Muscle of leg (tissue), 3 donors: ENCODE measurements at regions not wholly inside any gene's neighbourhood (a gene's known extent, or its start where the extent isn't known, plus 50 kb on each side); places are given as distances from the start of the nearest gene placed in this dataset.
"Not testable (repeated sequence)": the region's sequence is repeated elsewhere in the genome, so short reads cannot be mapped to it uniquely, and the experiment has no call there.

ENCODE experiments used
- DNase-seq: peaks from one replicate; pipeline ENCODE4 v3.0.0; 2013
- H3K27ac ChIP-seq: one replicate; pipeline ENCODE4 v1.5.1; 2013; ENCODE audit warnings: mild to moderate bottlenecking, low read length, control low read depth
- H3K27me3 ChIP-seq: one replicate; pipeline ENCODE4 v1.6.1; 2013; ENCODE audit warnings: low read length; ENCODE audit not compliant: control insufficient read depth, insufficient read depth
- H3K36me3 ChIP-seq: one replicate; pipeline ENCODE4 v1.6.1; 2013; ENCODE audit warnings: low read length; ENCODE audit not compliant: control insufficient read depth, insufficient read depth
- H3K4me1 ChIP-seq: one replicate; pipeline ENCODE4 v1.6.1; 2013; ENCODE audit warnings: low read length; ENCODE audit not compliant: control insufficient read depth, insufficient read depth
- H3K4me3 ChIP-seq: one replicate; pipeline ENCODE4 v1.5.1; 2013; ENCODE audit warnings: low read length, control low read depth
- H3K9me3 ChIP-seq: replicated peaks from 2 replicates; pipeline ENCODE4 v1.6.1; 2013; ENCODE audit warnings: low read depth, low read length; ENCODE audit not compliant: control insufficient read depth
- WGBS: methylation state at CpG from one replicate; pipeline ENCODE4 v1.1.5; 2013; ENCODE audit warnings: missing lambda C conversion rate; ENCODE audit not compliant: insufficient coverage; 5-methylcytosine and 5-hydroxymethylcytosine counted together

DNA sequence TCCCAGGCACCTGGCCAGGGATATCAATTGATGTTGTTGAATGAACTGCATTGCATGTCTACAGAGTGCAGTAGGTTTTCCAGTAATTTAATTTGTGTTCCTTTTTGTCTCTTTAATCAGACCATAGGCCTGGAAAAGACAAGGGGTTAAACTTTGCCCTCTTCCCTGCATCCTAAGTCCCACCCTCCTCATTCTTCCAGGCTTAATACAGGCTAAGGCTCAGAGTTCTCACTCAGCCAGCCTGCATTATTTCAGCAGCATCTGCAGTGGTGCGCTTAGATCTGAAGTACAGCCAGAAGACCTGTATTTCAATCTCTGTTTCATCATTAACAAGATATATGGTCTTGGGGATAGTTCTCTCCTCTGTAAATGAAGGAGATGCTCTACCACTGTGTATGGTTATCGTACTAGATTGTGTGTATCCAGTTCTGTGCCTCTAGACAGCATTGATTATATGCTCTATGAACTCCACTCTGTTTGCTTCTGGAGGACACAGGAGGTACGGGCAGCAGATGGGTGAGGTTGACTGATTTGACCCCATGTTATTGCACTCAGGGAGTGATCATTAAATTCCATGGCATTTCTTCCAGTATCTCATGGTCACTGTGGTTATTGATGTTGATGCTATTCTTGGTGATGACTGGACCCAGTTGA lies 286.1 kb downstream of the RPS6KC1 start:
- DNase-seq, result no peak
- WGBS, result no CpG with 5 or more reads among the region's 3 CpGs
- H3K27me3 ChIP-seq, result no peaks in the 10 kb centered on the region
- no peaks in the 10 kb centered on the region for H3K4me1 ChIP-seq
- H3K9me3 ChIP-seq, result no peaks in the 10 kb centered on the region
- no peak overlapping the region for H3K27ac ChIP-seq
- H3K36me3 ChIP-seq, result no peaks in the 10 kb centered on the region
- no peak overlapping the region for H3K4me3 ChIP-seq

DNA sequence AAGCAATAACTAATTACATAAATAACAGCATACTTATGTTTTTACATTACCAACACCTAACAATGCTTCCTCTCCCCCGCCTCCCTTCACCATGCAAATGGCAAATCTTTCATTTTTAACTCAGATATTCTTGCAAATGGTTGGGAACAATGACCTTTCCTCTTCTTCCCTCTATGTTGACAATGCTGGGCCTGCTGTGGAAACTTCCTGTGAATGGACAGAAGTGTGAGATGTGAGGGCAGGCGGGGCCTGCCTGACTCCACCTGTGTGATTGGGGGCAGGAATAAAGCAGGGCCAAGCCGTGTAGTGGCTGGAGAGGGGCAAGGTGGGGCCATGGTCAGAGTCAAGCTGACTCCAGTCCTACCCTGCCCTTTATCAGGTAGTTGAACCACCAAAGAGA lies 289.6 kb downstream of the RPS6KC1 start:
- no peaks in the 10 kb centered on the region for H3K27me3 ChIP-seq
- H3K4me3 ChIP-seq, result no peak overlapping the region

DNA sequence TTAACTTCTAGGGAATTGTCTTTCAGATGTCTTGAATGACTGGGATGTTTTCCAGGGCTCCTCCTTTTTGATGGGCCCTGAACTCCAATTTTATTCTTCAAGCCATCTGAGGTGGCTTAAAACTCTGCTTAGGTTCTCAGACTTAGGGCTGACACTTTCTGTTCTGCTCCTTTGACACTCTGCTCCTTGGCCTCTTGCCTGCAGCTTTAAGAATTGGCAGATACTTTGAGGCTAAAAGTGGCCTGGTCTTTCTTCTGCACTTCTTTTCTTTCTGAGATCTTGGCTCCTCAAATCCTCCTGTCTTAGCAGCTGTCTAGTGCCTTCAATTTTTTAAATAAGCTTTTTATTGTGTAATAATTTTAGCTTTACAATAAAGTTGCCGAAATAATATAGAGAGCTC lies 294.6 kb downstream of the RPS6KC1 start:
- peak; percentile 17 for DNase-seq
- Histone ChIP-seq H3K27me3 (no peaks in the 10 kb centered on the region), H3K4me3 (no peak overlapping the region), H3K9me3 (peaks cover 3% of the 10 kb centered on the region), H3K27ac (no peak overlapping the region), H3K4me1 (peaks cover 3% of the 10 kb centered on the region), H3K36me3 (no peaks in the 10 kb centered on the region)
- no CpG with 5 or more reads among the region's 1 CpG for WGBS

More for the DNA sequence above, 289.6 kb downstream of the RPS6KC1 start:
- WGBS, result 66% methylated on average over 3 of the region's 3 CpGs
- Histone ChIP-seq H3K4me1 (peaks cover 1% of the 10 kb centered on the region), H3K27ac (no peak overlapping the region), H3K9me3 (peaks cover 3% of the 10 kb centered on the region), H3K36me3 (no peaks in the 10 kb centered on the region)
- DNase-seq, result no peak

DNA sequence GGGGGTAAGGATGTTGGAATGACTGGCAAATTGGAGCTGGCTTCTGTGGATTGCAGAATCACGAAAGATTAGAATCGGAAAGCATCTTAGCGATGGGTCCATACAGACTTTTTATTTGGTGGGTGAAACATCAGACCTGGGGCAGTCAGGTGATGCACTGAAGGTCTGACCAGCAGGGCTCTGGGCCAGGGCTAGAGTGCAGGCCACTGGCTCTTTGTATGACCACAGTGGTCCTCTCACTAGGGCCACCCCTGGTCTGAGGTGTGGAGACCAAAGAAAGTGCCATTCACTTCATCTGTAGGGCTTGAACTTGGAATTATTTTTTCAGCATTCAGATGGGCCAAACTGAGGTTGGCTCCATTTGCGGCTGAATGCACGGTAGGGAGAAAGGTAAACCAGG lies 306.4 kb downstream of the RPS6KC1 start:
- H3K27me3 ChIP-seq, result no peaks in the 10 kb centered on the region
- H3K27ac ChIP-seq, result no peak overlapping the region
- DNase-seq, result no peak
- no peak overlapping the region for H3K4me3 ChIP-seq
- peaks cover 2% of the 10 kb centered on the region for H3K9me3 ChIP-seq
- WGBS, result 93% methylated on average over 5 of the region's 5 CpGs
- H3K4me1 ChIP-seq, result no peaks in the 10 kb centered on the region
- no peaks in the 10 kb centered on the region for H3K36me3 ChIP-seq

DNA sequence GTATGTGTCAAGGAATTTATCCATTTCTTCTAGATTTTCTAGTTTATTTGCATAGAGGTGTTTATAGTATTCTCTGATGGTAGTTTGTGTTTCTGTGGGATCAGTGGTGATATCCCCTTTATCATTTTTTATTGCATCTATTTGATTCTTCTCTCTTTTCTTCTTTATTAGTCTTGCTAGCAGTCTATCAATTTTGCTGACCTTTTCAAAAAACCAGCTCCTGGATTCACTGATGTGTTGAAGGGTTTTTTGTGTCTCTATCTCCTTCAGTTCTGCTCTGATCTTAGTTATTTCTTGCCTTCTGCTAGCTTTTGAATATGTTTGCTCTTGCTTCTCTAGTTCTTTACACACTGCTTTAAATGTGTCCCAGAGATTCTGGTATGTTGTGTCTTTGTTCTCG lies 307.3 kb downstream of the RPS6KC1 start:
- WGBS, result no CpG with 5 or more reads among the region's 1 CpG
- not testable (repeated sequence) for H3K4me1 ChIP-seq, H3K27ac ChIP-seq, H3K36me3 ChIP-seq, H3K9me3 ChIP-seq, H3K27me3 ChIP-seq, DNase-seq, H3K4me3 ChIP-seq

DNA sequence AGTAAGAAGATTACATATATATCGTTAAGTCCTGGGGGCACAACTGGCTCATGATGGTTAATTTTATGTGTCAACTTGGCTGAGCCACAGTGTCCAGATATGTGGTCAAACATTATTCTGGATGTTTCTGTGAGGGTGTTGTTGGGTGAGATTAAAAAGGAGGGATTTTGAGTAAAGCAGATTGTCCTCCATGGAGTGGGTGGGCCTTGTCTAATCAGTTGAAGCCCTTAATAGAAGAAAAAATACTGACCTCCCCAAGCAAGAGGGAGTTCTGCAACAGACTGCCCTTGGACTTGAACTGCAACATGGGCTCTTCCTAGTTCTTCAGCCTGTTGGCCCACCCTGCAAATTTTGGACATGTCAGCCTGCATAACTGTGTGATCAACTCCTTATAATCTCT lies 311.6 kb downstream of the RPS6KC1 start:
- H3K27me3 ChIP-seq, result peaks cover 2% of the 10 kb centered on the region
- H3K9me3 ChIP-seq, result peaks cover 2% of the 10 kb centered on the region
- no peaks in the 10 kb centered on the region for H3K4me1 ChIP-seq
- H3K4me3 ChIP-seq, result no peak overlapping the region
- H3K27ac ChIP-seq, result no peak overlapping the region
- 100% methylated on average over 1 of the region's 1 CpG for WGBS
- H3K36me3 ChIP-seq, result no peaks in the 10 kb centered on the region
- no peak for DNase-seq

DNA sequence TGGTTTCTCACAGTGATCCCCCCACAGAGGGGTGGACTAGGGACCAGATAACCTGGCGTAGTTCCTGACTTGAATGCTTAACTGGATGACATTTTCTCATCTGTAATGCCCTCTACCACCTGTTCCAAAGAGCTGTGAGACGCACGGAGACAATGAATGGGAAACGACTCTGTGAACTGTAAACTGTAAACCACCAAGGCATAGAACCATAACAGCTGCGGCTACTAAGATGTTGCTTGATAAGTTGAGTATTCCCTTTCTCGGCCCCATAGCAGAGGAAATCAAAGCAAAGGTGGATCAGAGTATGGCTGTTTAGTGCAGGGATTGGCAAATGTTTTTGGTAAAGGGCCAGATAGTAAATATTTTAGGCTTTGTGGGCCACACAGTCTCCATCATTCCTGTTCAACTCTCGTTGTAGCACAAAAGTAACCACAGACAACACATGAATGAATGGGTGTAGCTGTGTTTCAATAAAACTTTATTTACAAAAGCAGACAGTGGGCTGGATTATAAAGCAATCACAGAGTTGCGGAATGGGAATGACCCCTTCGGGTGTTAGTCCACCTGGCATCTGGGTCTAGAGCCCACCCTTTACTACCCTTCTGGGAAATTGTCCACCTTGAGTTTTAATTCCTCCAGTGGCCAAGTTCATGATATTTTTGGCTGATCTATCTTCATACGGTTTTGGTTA lies 315.2 kb downstream of the RPS6KC1 start:
- H3K9me3 ChIP-seq, result peaks cover 2% of the 10 kb centered on the region
- H3K27ac ChIP-seq, result no peak overlapping the region
- H3K36me3 ChIP-seq, result no peaks in the 10 kb centered on the region
- H3K27me3 ChIP-seq, result peaks cover 2% of the 10 kb centered on the region
- WGBS, result 74% methylated on average over 3 of the region's 10 CpGs
- peaks cover 19% of the 10 kb centered on the region for H3K4me1 ChIP-seq
- peak; percentile 7 for DNase-seq
- H3K4me3 ChIP-seq, result no peak overlapping the region

DNA sequence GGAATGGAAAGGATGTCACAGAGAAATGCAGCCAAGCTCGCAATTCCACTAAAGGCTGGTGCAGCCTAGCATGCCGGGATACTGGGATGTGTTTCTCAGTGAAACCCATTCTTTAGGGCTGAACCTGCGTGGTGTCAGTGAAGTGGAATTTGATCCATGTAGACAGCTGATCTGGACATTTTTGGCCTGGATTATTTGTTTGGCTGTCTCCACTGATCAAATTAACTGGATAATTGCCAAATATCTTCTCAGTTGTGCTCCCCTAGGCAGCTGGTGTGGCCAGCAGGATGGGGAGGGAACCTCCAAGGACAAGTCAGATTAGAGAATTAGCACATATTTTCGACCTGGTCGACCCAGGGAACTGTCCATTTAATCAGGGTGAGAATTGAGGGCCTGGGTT lies 318.4 kb downstream of the RPS6KC1 start:
- no peaks in the 10 kb centered on the region for H3K36me3 ChIP-seq
- peaks cover 19% of the 10 kb centered on the region for H3K4me1 ChIP-seq
- H3K27me3 ChIP-seq, result peaks cover 2% of the 10 kb centered on the region
- WGBS, result 57% methylated on average over 5 of the region's 5 CpGs
- DNase-seq, result peak; percentile 69
- H3K4me3 ChIP-seq, result no peak overlapping the region
- H3K9me3 ChIP-seq, result no peaks in the 10 kb centered on the region
- H3K27ac ChIP-seq, result no peak overlapping the region

DNA sequence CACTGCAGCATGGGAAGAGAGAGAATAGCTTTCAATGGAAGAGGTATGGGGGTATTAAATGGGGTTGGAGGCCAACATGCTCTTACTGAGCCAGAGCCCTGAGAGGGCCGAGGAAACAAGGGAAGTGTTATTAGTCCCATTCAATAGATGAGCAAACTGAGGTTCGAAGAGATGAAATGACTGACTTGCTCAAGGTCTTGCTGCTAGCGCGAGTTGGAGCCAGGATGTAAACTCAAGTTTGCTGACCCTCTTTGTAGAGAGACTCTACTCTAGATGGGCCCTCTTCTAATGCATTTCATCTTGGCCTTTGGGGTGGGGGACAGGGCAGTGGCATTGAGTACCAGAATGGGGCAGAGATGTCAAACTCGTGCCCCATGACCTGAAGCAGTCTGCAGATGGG lies 319.5 kb downstream of the RPS6KC1 start:
- H3K27me3 ChIP-seq, result peaks cover 2% of the 10 kb centered on the region

DNA sequence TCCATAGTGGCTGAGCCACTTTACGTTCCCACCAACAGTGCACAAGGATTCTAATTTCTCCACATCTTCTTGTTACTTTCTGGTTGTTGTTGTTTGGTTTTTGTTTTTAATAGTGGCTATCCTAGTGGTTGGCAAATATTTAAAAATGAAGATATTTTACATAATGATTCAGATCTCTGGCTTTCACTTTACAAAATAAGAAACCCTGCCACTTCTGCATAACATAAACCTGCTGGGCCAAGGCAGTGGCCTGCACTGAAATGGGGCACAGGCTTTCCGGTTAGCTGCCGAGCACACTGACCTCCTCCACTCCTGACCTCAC lies 320.4 kb downstream of the RPS6KC1 start:
- 64% methylated on average over 2 of the region's 3 CpGs for WGBS
- no peaks in the 10 kb centered on the region for H3K27me3 ChIP-seq

More for the DNA sequence above, 319.5 kb downstream of the RPS6KC1 start:
- no peak for DNase-seq
- H3K27ac ChIP-seq, result no peak overlapping the region
- H3K9me3 ChIP-seq, result no peaks in the 10 kb centered on the region
- H3K4me3 ChIP-seq, result no peak overlapping the region
- no peaks in the 10 kb centered on the region for H3K36me3 ChIP-seq
- WGBS, result 100% methylated on average over 4 of the region's 5 CpGs
- peaks cover 19% of the 10 kb centered on the region for H3K4me1 ChIP-seq

More for the DNA sequence above, 320.4 kb downstream of the RPS6KC1 start:
- no peak for DNase-seq
- Histone ChIP-seq H3K4me3 (no peak overlapping the region), H3K9me3 (no peaks in the 10 kb centered on the region), H3K36me3 (no peaks in the 10 kb centered on the region), H3K4me1 (peaks cover 19% of the 10 kb centered on the region), H3K27ac (no peak overlapping the region)
